SK-N-SH (cell line): ENCODE measurements at regions not wholly inside any gene's neighbourhood (a gene's known extent, or its start where the extent isn't known, plus 50 kb on each side); places are given as distances from the start of the nearest gene placed in this dataset.
A peak's percentile ranks its signal among the peaks of the same experiment; 100 is the strongest.

Experiments
- CTCF ChIA-PET: fragments of 300-600, 350-600 bp; formaldehyde crosslinking; extraction: SDS; loops from one replicate; lab custom pipeline; 2021; lab: Yijun Ruan, JAX
- POLR2A ChIA-PET: fragments of 350-600 bp; sonication (Branson Sonifier 250); formaldehyde crosslinking; extraction: SDS; loops from one replicate; lab custom pipeline; 2020; ENCODE audit warnings: antibody characterized with exemption, inconsistent platforms; lab: Yijun Ruan, JAX
- DNase-seq: peaks from one replicate; pipeline ENCODE4 v3.0.0; 2012
- H2AFZ ChIP-seq: fragments of 200-600 bp; sonication (generic); 2 replicates; pipeline ENCODE4 v1.8.1; 2016; ENCODE audit warnings: antibody characterized with exemption, mild to moderate bottlenecking, low read depth
- H3F3A ChIP-seq: fragments of 200-600 bp; sonication (generic); replicated peaks from 2 replicates; pipeline ENCODE3; 2016; ENCODE audit warnings: antibody characterized with exemption, mild to moderate bottlenecking; ENCODE audit not compliant: insufficient read depth
- H3K27ac ChIP-seq, 2 experiments: fragments of 200-500 bp in 1 of 2; fragments of 200-600 bp in 1 of 2; sonication (Bioruptor generic) in 1 of 2; sonication (generic), shearing (Covaris generic) in 1 of 2; 2 replicates each; pipeline versions ENCODE4 v1.5.1 to v1.6.1; 2014 to 2016; ENCODE audit warnings: low read depth in 2 of 2, inconsistent platforms in 1 of 2, low read length in 1 of 2, mild to moderate bottlenecking in 1 of 2, mixed read lengths in 1 of 2
- H3K27me3 ChIP-seq: fragments of 200-600 bp; sonication (generic), shearing (Covaris generic); 2 replicates; pipeline ENCODE4 v1.6.1; 2016; ENCODE audit warnings: mixed run types; ENCODE audit not compliant: insufficient read depth
- H3K36me3 ChIP-seq, 2 experiments: fragments of 200-500 bp in 1 of 2; fragments of 200-600 bp in 1 of 2; sonication (Bioruptor generic) in 1 of 2; sonication (generic) in 1 of 2; replicated peaks in 1 of 2; 2 replicates each; pipeline versions ENCODE3 to v1.5.1; 2014 to 2016; ENCODE audit warnings: low read length in 1 of 2, mild to moderate bottlenecking in 1 of 2; ENCODE audit not compliant: insufficient read depth in 2 of 2, control insufficient read depth in 1 of 2
- H3K4me1 ChIP-seq, 2 experiments: fragments of 200-500 bp in 1 of 2; fragments of 200-600 bp in 1 of 2; sonication (Bioruptor generic) in 1 of 2; sonication (generic), shearing (Covaris generic) in 1 of 2; 2 replicates each; pipeline versions ENCODE4 v1.5.1 to v1.6.1; 2014 to 2016; ENCODE audit warnings: low read depth in 1 of 2, low read length in 1 of 2, mixed run types in 1 of 2; ENCODE audit not compliant: insufficient read depth in 2 of 2, control insufficient read depth in 1 of 2
- H3K4me2 ChIP-seq: fragments of 200-600 bp; sonication (generic), shearing (Covaris generic); 2 replicates; pipeline ENCODE4 v1.6.1; 2017; ENCODE audit warnings: mixed run types
- H3K4me3 ChIP-seq, 2 experiments: fragments of 200-500 bp in 1 of 2; fragments of 200-600 bp in 1 of 2; sonication (Bioruptor generic) in 1 of 2; sonication (generic), shearing (Covaris generic) in 1 of 2; 2 replicates each; pipeline versions ENCODE4 v1.5.1 to v1.8.1; 2014 to 2016; ENCODE audit warnings: low read depth in 2 of 2, inconsistent platforms in 1 of 2, low read length in 1 of 2, mild to moderate bottlenecking in 1 of 2, mixed read lengths in 1 of 2, moderate library complexity in 1 of 2
- H3K79me2 ChIP-seq: fragments of 200-600 bp; sonication (generic); 2 replicates; pipeline ENCODE4 v1.8.1; 2017; ENCODE audit warnings: mild to moderate bottlenecking; ENCODE audit not compliant: insufficient read depth
- H3K9ac ChIP-seq: fragments of 200-600 bp; sonication (generic); 2 replicates; pipeline ENCODE4 v1.6.1; 2017; ENCODE audit warnings: mixed run types
- H3K9me2 ChIP-seq: fragments of 200-600 bp; sonication (generic); 2 replicates; pipeline ENCODE4 v1.6.1; 2017; ENCODE audit warnings: mixed run types
- H3K9me3 ChIP-seq: fragments of 200-600 bp; sonication (generic); 2 replicates; pipeline ENCODE4 v1.6.1; 2017; ENCODE audit warnings: mixed run types, mild to moderate bottlenecking, moderate library complexity
- H4K20me1 ChIP-seq: fragments of 200-600 bp; sonication (generic); 2 replicates; pipeline ENCODE4 v1.6.1; 2017; ENCODE audit warnings: mild to moderate bottlenecking, mixed run types; ENCODE audit not compliant: insufficient read depth
- CHD2 ChIP-seq: fragments of 150-350 bp; IDR thresholded peaks from 2 replicates; pipeline ENCODE4 v1.6.1; 2018; ENCODE audit warnings: low read length; ENCODE audit not compliant: partially characterized antibody
- ELF1 ChIP-seq: IDR thresholded peaks from 2 replicates; pipeline ENCODE4 v1.4.0; 2012
- EP300 ChIP-seq, 2 experiments: IDR thresholded peaks; 2 replicates each; pipeline versions ENCODE4 v1.4.0 to v1.6.1; 2012; ENCODE audit warnings: borderline replicate concordance in 1 of 2, low read depth in 1 of 2, low read length in 1 of 2
- EZH2phosphoT487 ChIP-seq: fragments of 200-600 bp; sonication (generic); IDR thresholded peaks from 2 replicates; pipeline ENCODE4 v1.6.1; 2017; ENCODE audit warnings: low read depth, mixed run types, mild to moderate bottlenecking, antibody characterized with exemption, moderate library complexity, borderline replicate concordance
- FOSL2 ChIP-seq: IDR thresholded peaks from 2 replicates; pipeline ENCODE4 v1.4.0; 2012; ENCODE audit warnings: low read depth, mild to moderate bottlenecking, moderate library complexity, borderline replicate concordance
- FOXJ3 ChIP-seq: sonication (generic); formaldehyde crosslinking; IDR thresholded peaks from 2 replicates; pipeline ENCODE4 v1.5.1; 2020; ENCODE audit warnings: mild to moderate bottlenecking, missing genetic modification reagents
- FOXM1 ChIP-seq: IDR thresholded peaks from 2 replicates; pipeline ENCODE4 v1.4.0; 2012; ENCODE audit warnings: low read depth, mild to moderate bottlenecking
- GATA2 ChIP-seq: sonication (generic); formaldehyde crosslinking; IDR thresholded peaks from 2 replicates; pipeline ENCODE4 v1.5.0; 2020; ENCODE audit warnings: mild to moderate bottlenecking, missing genetic modification reagents
- IRF3 ChIP-seq: fragments of 150-350 bp; IDR thresholded peaks from 2 replicates; pipeline ENCODE4 v1.6.1; 2016; ENCODE audit warnings: mild to moderate bottlenecking, low read depth, low read length
- MAX ChIP-seq: IDR thresholded peaks from 2 replicates; pipeline ENCODE4 v1.4.0; 2012; ENCODE audit warnings: low read depth
- MEF2A ChIP-seq: IDR thresholded peaks from 2 replicates; pipeline ENCODE4 v1.4.0; 2012; ENCODE audit warnings: low read depth, borderline replicate concordance
- NFIC ChIP-seq: IDR thresholded peaks from 2 replicates; pipeline ENCODE4 v1.4.0; 2012; ENCODE audit warnings: borderline replicate concordance
- NRF1 ChIP-seq: IDR thresholded peaks from 2 replicates; pipeline ENCODE4 v1.6.1; 2012; ENCODE audit warnings: low read depth, mild to moderate bottlenecking, low read length
- PBX3 ChIP-seq: IDR thresholded peaks from 2 replicates; pipeline ENCODE4; 2012
- POLR2AphosphoS5 ChIP-seq: IDR thresholded peaks from 2 replicates; pipeline ENCODE4 v1.6.1; 2012; ENCODE audit warnings: low read depth, low read length
- RAD21 ChIP-seq: IDR thresholded peaks from 2 replicates; pipeline ENCODE4 v1.6.1; 2012; ENCODE audit warnings: mild to moderate bottlenecking, low read length
- RCOR1 ChIP-seq: fragments of 150-350 bp; IDR thresholded peaks from 2 replicates; pipeline ENCODE4 v1.6.1; 2017; ENCODE audit warnings: antibody characterized with exemption, low read length
- RFX5 ChIP-seq: IDR thresholded peaks from 2 replicates; pipeline ENCODE4 v1.6.1; 2012; ENCODE audit warnings: mild to moderate bottlenecking, improper control_type of control experiment, low read length
- SIN3A ChIP-seq: IDR thresholded peaks from 2 replicates; pipeline ENCODE4 v1.6.1; 2012; ENCODE audit warnings: low read depth, mild to moderate bottlenecking, low read length, moderate library complexity, borderline replicate concordance
- SMC3 ChIP-seq: IDR thresholded peaks from 2 replicates; pipeline ENCODE4 v1.6.1; 2012; ENCODE audit warnings: low read depth, low read length, improper control_type of control experiment
- TAF1 ChIP-seq: IDR thresholded peaks from 2 replicates; pipeline ENCODE4 v1.6.1; 2012; ENCODE audit warnings: low read depth, mild to moderate bottlenecking, low read length, moderate library complexity, borderline replicate concordance
- TCF12 ChIP-seq: IDR thresholded peaks from 2 replicates; pipeline ENCODE4 v1.4.0; 2012
- TEAD4 ChIP-seq: IDR thresholded peaks from 2 replicates; pipeline ENCODE4 v1.4.0; 2012; ENCODE audit warnings: mild to moderate bottlenecking, borderline replicate concordance; ENCODE audit not compliant: insufficient read depth
- USF1 ChIP-seq: IDR thresholded peaks from 2 replicates; pipeline ENCODE4 v1.4.0; 2012; ENCODE audit warnings: low read depth, borderline replicate concordance
- YY1 ChIP-seq: IDR thresholded peaks from 2 replicates; pipeline ENCODE4 v1.4.0; 2012; ENCODE audit warnings: low read depth, mild to moderate bottlenecking
- WGBS: methylation state at CpG from one replicate; pipeline ENCODE4 v1.1.6; 2017; ENCODE audit warnings: low lambda C conversion rate; 5-methylcytosine and 5-hydroxymethylcytosine counted together

GRCh38 chr3:103907567-103907966 is 1459.1 kb upstream of the ALCAM start:
- no peak overlapping the region for H3K9ac ChIP-seq
- no peaks in the 10 kb centered on the region for H3K36me3 ChIP-seq
- H3F3A ChIP-seq, result no peaks in the 10 kb centered on the region
- DNase-seq, result no peak
- H3K4me3 ChIP-seq, result no peak overlapping the region
- H3K4me2 ChIP-seq, result no peak overlapping the region
- 91% methylated on average over 3 of the region's 3 CpGs for WGBS
- TF ChIP-seq TAF1 (no peak), GATA2 (CRISPR knock-in tag) (no peak), RFX5 (no peak), ELF1 (no peak), RAD21 (no peak), USF1 (no peak), FOXM1 (no peak), PBX3 (no peak), SIN3A (no peak), FOXJ3 (no peak), IRF3 (no peak), TEAD4 (no peak), CHD2 (no peak), FOSL2 (no peak), TCF12 (no peak), RCOR1 (no peak), MAX (no peak)
- peak overlapping the region in 1 of 2 experiments; percentile 97; a peak in 2 of 4 replicates for H3K27ac ChIP-seq
- no peak overlapping the region for H2AFZ ChIP-seq
- ChIA-PET CTCF (no interaction called here), POLR2A (no interaction called here)
- peaks cover 0 to 14% of the 10 kb centered on the region in 2 experiments; a peak in 3 of 4 replicates for H3K4me1 ChIP-seq
- H3K79me2 ChIP-seq, result no peaks in the 10 kb centered on the region
- H3K9me3 ChIP-seq, result no peaks in the 10 kb centered on the region
- no peaks in the 10 kb centered on the region for H4K20me1 ChIP-seq
- H3K9me2 ChIP-seq, result no peaks in the 10 kb centered on the region
- no peaks in the 10 kb centered on the region for H3K27me3 ChIP-seq

GRCh38 chr3:103909395-103909794 is 1457.3 kb upstream of the ALCAM start:
- no peak overlapping the region for H3K9ac ChIP-seq
- H3K4me2 ChIP-seq, result no peak overlapping the region
- no peak overlapping the region for H2AFZ ChIP-seq
- POLR2A ChIA-PET, result no interaction called here
- H3K4me1 ChIP-seq, result peaks cover 0 to 11% of the 10 kb centered on the region in 2 experiments; a peak in 3 of 4 replicates
- H3K27me3 ChIP-seq, result no peaks in the 10 kb centered on the region
- no peaks in the 10 kb centered on the region for H3K9me3 ChIP-seq
- H3F3A ChIP-seq, result no peaks in the 10 kb centered on the region
- no peak for DNase-seq
- no peak for TF ChIP-seq FOSL2
- no peak for TF ChIP-seq CHD2
- no peak for TF ChIP-seq SIN3A
- TF ChIP-seq RFX5, result no peak
- TF ChIP-seq FOXM1, result no peak
- TF ChIP-seq GATA2 (CRISPR knock-in tag), result no peak
- no peak for TF ChIP-seq YY1
- no peak for TF ChIP-seq SMC3
- TF ChIP-seq MEF2A, result no peak
- TF ChIP-seq MAX, result no peak
- no peak for TF ChIP-seq TAF1
- TF ChIP-seq TCF12, result no peak
- TF ChIP-seq NFIC, result no peak
- no peak for TF ChIP-seq EP300 (IDR thresholded peaks at IDR 0.05; ENCODE audit: borderline replicate concordance in 1 of 2, low read depth in 1 of 2, low read length in 1 of 2)
- TF ChIP-seq EZH2phosphoT487, result no peak
- no peak for TF ChIP-seq POLR2AphosphoS5
- no peak for TF ChIP-seq RAD21
- no peak for TF ChIP-seq NRF1
- TF ChIP-seq, all 33 proteins: peak for 0
- WGBS, result 92% methylated on average over 1 of the region's 1 CpG
- H4K20me1 ChIP-seq, result no peaks in the 10 kb centered on the region
- H3K4me3 ChIP-seq, result no peak overlapping the region
- CTCF ChIA-PET, result no interaction called here
- H3K27ac ChIP-seq, result no peak overlapping the region; a peak in 1 of 4 replicates
- no peaks in the 10 kb centered on the region for H3K9me2 ChIP-seq
- H3K79me2 ChIP-seq, result no peaks in the 10 kb centered on the region
- no peaks in the 10 kb centered on the region for H3K36me3 ChIP-seq
